MG63 (cell line): ENCODE measurements at regions not wholly inside any gene's neighbourhood (a gene's known extent, or its start where the extent isn't known, plus 50 kb on each side); places are given as distances from the start of the nearest gene placed in this dataset.
A peak's percentile ranks its signal among the peaks of the same experiment; 100 is the strongest.
"Not testable (repeated sequence)": the region's sequence is repeated elsewhere in the genome, so short reads cannot be mapped to it uniquely, and the experiment has no call there.

Experiments used
- DNase-seq: peaks from one replicate; pipeline ENCODE4 v3.0.0-alpha.2; 2020
- H3K27me3 ChIP-seq: fragments of 250-450 bp; sonication (Bioruptor Pico); 2 replicates; pipeline ENCODE4 v1.5.1; 2020; ENCODE audit warnings: mild to moderate bottlenecking, moderate library complexity
- H3K36me3 ChIP-seq: fragments of 250-450 bp; sonication (Bioruptor Pico); 2 replicates; pipeline ENCODE4 v1.5.1; 2020; ENCODE audit warnings: mild to moderate bottlenecking, moderate library complexity
- H3K4me3 ChIP-seq: fragments of 250-450 bp; sonication (Bioruptor Pico); 2 replicates; pipeline ENCODE4 v1.5.1; 2020; ENCODE audit warnings: mild to moderate bottlenecking, moderate library complexity
- H3K9me3 ChIP-seq: fragments of 250-450 bp; sonication (Bioruptor Pico); 2 replicates; pipeline ENCODE4 v1.5.1; 2020; ENCODE audit warnings: mild to moderate bottlenecking, moderate library complexity

DNA sequence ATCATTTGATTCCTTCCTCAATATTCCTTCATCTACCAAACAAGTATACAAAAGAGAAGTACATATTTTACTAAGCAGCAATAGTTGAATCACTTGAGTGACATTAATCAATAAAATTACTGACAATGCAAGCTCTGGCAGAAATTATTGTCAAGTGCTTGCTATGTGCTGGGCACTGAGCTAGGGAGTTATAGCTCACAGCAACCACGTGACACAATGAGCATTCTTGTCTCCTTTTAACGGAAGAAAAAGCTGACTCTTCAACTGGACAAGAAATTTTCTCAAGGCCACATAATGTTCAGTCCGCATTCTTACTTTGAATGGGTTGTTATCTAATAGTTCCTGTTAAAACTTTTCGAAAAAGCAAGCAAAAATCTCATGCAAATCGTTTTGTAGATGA lies 500.1 kb downstream of the PYDC2 start:
- Histone ChIP-seq H3K4me3 (no peak overlapping the region), H3K27me3 (no peaks in the 10 kb centered on the region), H3K9me3 (no peaks in the 10 kb centered on the region), H3K36me3 (no peaks in the 10 kb centered on the region)
- no peak for DNase-seq

- Histone ChIP-seq H3K27me3 (no peaks in the 10 kb centered on the region), H3K4me3 (no peak overlapping the region), H3K9me3 (no peaks in the 10 kb centered on the region), H3K36me3 (no peaks in the 10 kb centered on the region)
- DNase-seq: no peak
Measured at GRCh38 chr3:191961529-191961928, 500.6 kb downstream of the PYDC2 start.

- H3K36me3 ChIP-seq: no peaks in the 10 kb centered on the region
- no peaks in the 10 kb centered on the region for H3K27me3 ChIP-seq
- no peak overlapping the region for H3K4me3 ChIP-seq
- H3K9me3 ChIP-seq: no peaks in the 10 kb centered on the region
- DNase-seq: no peak
Measured at GRCh38 chr3:191962324-191962723, 501.4 kb downstream of the PYDC2 start.

- peak; percentile 22 for DNase-seq
- H3K9me3 ChIP-seq: no peaks in the 10 kb centered on the region
- no peaks in the 10 kb centered on the region for H3K27me3 ChIP-seq
- H3K4me3 ChIP-seq: no peak overlapping the region
- no peaks in the 10 kb centered on the region for H3K36me3 ChIP-seq
Measured at GRCh38 chr3:191963182-191963581, 502.2 kb downstream of the PYDC2 start.

GRCh38 chr3:191966556-191966955 lies 505.6 kb downstream of the PYDC2 start:
- no peak overlapping the region for H3K4me3 ChIP-seq
- no peaks in the 10 kb centered on the region for H3K36me3 ChIP-seq
- DNase-seq: no peak
- no peaks in the 10 kb centered on the region for H3K9me3 ChIP-seq
- H3K27me3 ChIP-seq: no peaks in the 10 kb centered on the region

DNA sequence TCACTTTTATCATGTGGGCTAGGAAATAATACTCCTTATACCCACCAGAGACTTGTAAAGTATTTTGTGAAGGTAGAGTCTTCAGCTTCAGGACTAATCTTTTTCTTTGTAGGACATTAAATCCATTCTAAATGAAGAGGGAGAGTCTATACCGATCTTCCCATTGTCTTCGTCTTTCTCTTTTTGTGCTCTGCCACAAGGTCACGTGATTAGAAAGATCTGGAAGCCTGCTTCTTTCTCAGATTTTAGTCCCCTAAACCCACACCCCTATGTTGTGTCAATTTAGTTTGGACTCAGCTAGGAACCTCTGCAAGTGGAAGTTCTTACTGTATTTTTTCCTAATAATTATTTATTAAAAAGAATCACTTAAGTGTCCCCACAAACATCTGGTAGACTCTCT lies 507.3 kb downstream of the PYDC2 start:
- Histone ChIP-seq H3K4me3 (no peak overlapping the region), H3K27me3 (no peaks in the 10 kb centered on the region), H3K36me3 (no peaks in the 10 kb centered on the region), H3K9me3 (no peaks in the 10 kb centered on the region)
- no peak for DNase-seq

GRCh38 chr3:191972714-191973398 lies 511.9 kb downstream of the PYDC2 start:
- peak; percentile 11 for DNase-seq
- H3K4me3 ChIP-seq: no peak overlapping the region
- H3K27me3 ChIP-seq: no peaks in the 10 kb centered on the region
- H3K9me3 ChIP-seq: no peaks in the 10 kb centered on the region
- no peaks in the 10 kb centered on the region for H3K36me3 ChIP-seq

- no peak overlapping the region for H3K4me3 ChIP-seq
Measured at GRCh38 chr3:191973820-191974219, 512.9 kb downstream of the PYDC2 start.

DNA sequence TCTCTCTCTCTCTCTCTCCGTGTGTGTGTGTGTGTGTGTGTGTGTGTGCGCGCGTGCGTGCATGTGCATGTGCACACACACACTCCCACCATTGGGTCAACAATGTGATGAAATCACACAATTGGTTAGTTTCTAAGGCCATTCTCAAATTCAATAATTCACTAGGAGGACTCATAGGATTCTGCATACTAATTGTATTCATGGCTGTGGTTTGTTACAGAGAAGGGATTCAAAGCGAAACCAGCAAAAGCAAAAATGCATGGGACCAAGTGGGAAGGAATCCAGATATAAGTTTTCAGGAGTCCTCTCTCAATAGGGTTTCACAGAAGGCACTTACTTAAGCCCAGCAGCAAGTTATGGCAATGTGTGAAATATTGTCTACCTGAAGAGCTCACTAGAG lies 515.0 kb downstream of the PYDC2 start:
- Histone ChIP-seq H3K36me3 (no peaks in the 10 kb centered on the region), H3K4me3 (no peak overlapping the region), H3K9me3 (peaks cover 4% of the 10 kb centered on the region; the same call in 1 of the 2 replicates), H3K27me3 (no peaks in the 10 kb centered on the region)
- DNase-seq: no peak

More at GRCh38 chr3:191973820-191974219, 512.9 kb downstream of the PYDC2 start:
- no peak for DNase-seq
- Histone ChIP-seq H3K9me3 (no peaks in the 10 kb centered on the region), H3K27me3 (no peaks in the 10 kb centered on the region), H3K36me3 (no peaks in the 10 kb centered on the region)

DNA sequence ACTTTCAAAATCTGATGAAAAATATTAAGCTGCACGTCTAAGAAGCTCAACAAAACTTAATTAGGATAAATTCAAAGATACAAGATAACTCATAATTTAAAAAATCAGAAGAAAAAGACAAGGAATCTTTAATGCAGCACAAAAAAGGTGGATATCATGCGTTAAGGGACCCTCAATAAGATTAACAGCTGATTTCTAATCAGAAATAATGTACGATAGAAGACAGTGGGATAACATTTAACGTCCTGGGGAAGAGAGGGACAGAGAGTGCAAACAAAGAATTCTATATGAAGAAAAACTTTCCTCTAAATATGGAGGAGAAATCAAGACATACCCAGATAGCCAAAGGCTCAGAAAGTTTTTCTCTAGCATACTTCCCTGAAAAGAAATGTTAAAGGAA lies 519.5 kb downstream of the PYDC2 start:
- Histone ChIP-seq H3K36me3 (no peaks in the 10 kb centered on the region), H3K27me3 (no peaks in the 10 kb centered on the region), H3K9me3 (peaks cover 4% of the 10 kb centered on the region; the same call in 1 of the 2 replicates), H3K4me3 (no peak overlapping the region)
- no peak for DNase-seq

DNA sequence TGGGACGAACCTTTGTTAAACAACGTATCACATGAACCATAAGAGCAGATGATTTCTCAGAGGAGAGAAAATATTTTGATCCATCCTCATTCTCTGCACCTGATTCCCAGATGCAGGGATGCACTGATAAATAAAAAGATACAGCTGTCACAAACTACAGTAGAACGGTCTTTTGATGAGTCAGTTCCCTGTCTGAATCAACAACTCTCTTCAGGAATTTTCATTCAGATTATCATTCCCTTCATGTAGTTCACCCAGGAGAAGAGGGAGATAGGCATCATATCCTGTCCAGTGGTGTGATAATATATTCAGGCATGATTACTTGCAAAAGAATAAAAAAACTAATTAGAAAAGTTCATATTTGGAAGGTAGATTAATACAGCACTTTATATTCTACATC lies 521.5 kb downstream of the PYDC2 start:
- H3K9me3 ChIP-seq: peaks cover 4% of the 10 kb centered on the region; the same call in 1 of the 2 replicates
- no peaks in the 10 kb centered on the region for H3K36me3 ChIP-seq
- H3K27me3 ChIP-seq: no peaks in the 10 kb centered on the region
- no peak overlapping the region for H3K4me3 ChIP-seq
- no peak for DNase-seq

GRCh38 chr3:191985691-191986090 lies 524.7 kb downstream of the PYDC2 start:
- no peak overlapping the region for H3K4me3 ChIP-seq
- no peaks in the 10 kb centered on the region for H3K27me3 ChIP-seq
- no peaks in the 10 kb centered on the region; the same call in 1 of the 2 replicates for H3K9me3 ChIP-seq
- no peak for DNase-seq
- no peaks in the 10 kb centered on the region for H3K36me3 ChIP-seq

GRCh38 chr3:191987831-191988350 lies 526.9 kb downstream of the PYDC2 start:
- Histone ChIP-seq H3K9me3 (peaks cover 3% of the 10 kb centered on the region), H3K36me3 (no peaks in the 10 kb centered on the region), H3K27me3 (no peaks in the 10 kb centered on the region), H3K4me3 (no peak overlapping the region)
- DNase-seq: no peak

- H3K27me3 ChIP-seq, H3K9me3 ChIP-seq, H3K36me3 ChIP-seq, H3K4me3 ChIP-seq, DNase-seq: not testable (repeated sequence)
Measured at GRCh38 chr3:191993952-191994351, 533.0 kb downstream of the PYDC2 start.

GRCh38 chr3:191997093-191997492 lies 536.1 kb downstream of the PYDC2 start:
- no peak overlapping the region for H3K4me3 ChIP-seq

DNA sequence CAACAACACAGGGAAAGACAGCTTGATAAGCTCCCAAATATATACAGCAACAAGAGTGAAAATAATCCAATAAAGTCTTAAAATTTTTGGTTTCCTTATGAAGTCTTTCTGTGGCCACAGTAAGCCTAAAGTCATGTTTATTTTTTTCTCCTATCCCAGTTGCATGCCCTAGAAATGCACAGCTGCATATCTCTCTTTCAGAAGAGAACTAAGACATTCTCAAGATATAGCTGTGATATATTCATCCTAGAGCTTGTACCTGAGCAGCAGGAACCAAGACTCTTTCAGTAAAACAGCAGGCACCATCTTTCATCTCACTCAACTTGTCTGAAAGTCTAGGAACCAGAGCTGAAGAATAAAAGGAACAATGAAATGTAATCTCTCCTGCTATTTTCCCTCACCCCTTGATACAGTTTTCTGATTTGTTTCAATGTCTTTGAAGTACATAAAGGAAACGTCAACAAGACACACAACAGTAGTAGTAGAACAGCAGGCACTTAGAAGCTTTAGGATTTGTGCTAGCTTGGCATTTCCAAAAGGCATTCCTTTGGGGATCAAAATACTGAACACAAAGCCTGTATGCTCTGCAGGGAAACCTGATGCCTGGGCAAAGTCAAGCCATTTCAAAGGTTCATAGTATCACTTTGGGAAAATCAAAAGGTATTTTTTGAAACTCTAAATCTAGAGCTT lies 536.8 kb downstream of the PYDC2 start:
- Histone ChIP-seq H3K36me3 (no peaks in the 10 kb centered on the region), H3K9me3 (peaks cover 9% of the 10 kb centered on the region), H3K27me3 (no peaks in the 10 kb centered on the region), H3K4me3 (no peak overlapping the region)
- DNase-seq: no peak

More at GRCh38 chr3:191997093-191997492, 536.1 kb downstream of the PYDC2 start:
- no peak for DNase-seq
- Histone ChIP-seq H3K27me3 (no peaks in the 10 kb centered on the region), H3K36me3 (no peaks in the 10 kb centered on the region), H3K9me3 (peaks cover 10% of the 10 kb centered on the region)

- no peak for DNase-seq
- Histone ChIP-seq H3K9me3 (no peaks in the 10 kb centered on the region), H3K36me3 (no peaks in the 10 kb centered on the region), H3K4me3 (no peak overlapping the region), H3K27me3 (no peaks in the 10 kb centered on the region)
Measured at GRCh38 chr3:192001218-192001617, 540.3 kb downstream of the PYDC2 start.

DNA sequence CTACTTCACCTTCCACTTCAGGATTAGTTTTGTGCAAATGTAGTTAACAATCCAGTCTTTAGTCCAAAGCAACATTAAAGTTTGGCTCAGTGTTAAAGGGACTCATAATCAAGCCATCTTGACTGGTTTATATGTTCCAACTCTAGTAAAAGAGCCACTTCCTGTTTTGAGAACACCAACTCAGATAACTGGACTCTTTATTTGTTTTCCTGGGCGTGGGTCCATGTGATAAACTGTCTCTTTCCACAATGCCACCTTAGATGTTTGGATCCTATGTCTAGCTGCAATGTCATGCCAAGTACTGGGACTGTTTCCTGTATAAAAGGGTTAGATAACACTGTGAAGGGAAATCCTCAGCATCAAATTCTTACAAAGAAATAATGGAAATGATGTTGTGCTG lies 545.0 kb downstream of the PYDC2 start:
- Histone ChIP-seq H3K27me3 (no peaks in the 10 kb centered on the region), H3K9me3 (no peaks in the 10 kb centered on the region), H3K4me3 (no peak overlapping the region), H3K36me3 (no peaks in the 10 kb centered on the region)
- DNase-seq: no peak
